GM12875 (cell line): ENCODE measurements at regions not wholly inside any gene's neighbourhood (a gene's known extent, or its start where the extent isn't known, plus 50 kb on each side); places are given as distances from the start of the nearest gene placed in this dataset.

Experiments used
- H3K4me3 ChIP-seq: one replicate; pipeline ENCODE4 v1.5.1; 2011; ENCODE audit warnings: low read depth, low read length, control low read depth
- TF ChIP-seq, protein P1 (sequence below): IDR thresholded peaks from 2 replicates; pipeline ENCODE4 v1.5.1; 2011; ENCODE audit warnings: low read depth, mild to moderate bottlenecking, control low read depth, inconsistent platforms, low read length, moderate library complexity, borderline replicate concordance; ENCODE audit not compliant: insufficient read depth

DNA sequence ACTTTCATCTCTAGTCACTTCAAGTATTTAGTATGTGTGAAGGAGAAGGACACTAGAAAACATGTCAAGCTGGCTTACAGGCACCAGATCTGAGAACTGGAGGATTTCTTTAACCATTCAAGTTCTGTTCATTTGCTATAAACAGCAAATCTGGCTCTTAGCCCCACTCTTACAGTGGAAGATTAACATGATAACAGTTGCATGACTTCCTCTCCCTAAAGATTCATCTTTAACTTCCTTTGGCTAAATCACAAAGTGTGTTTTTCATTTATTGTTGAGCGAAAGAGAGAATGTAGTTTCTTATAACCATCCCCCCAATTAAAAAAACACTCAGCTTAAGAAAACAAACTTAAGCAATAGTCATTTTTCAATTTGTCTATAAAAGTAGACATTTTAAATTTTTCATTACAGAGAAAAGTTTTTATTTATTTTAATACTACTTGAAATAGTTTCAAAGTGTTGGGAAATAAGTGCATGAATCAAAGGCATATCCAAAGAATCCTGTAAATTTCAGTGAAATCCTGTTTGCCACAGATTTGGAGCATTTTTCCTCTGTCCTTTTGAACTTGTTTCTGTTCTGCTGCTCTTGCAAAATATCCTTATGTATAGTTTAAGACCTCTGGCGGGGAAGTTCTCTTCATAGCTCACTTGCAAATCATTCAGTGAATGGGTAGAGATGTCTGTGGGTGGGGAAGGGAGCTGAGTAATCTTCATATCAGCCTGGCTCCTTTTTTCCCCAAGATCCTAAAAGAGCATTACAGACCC, 241.0 kb upstream of the RBBP8 start:
- H3K4me3 ChIP-seq, result no peak overlapping the region
- TF ChIP-seq, protein P1, sequence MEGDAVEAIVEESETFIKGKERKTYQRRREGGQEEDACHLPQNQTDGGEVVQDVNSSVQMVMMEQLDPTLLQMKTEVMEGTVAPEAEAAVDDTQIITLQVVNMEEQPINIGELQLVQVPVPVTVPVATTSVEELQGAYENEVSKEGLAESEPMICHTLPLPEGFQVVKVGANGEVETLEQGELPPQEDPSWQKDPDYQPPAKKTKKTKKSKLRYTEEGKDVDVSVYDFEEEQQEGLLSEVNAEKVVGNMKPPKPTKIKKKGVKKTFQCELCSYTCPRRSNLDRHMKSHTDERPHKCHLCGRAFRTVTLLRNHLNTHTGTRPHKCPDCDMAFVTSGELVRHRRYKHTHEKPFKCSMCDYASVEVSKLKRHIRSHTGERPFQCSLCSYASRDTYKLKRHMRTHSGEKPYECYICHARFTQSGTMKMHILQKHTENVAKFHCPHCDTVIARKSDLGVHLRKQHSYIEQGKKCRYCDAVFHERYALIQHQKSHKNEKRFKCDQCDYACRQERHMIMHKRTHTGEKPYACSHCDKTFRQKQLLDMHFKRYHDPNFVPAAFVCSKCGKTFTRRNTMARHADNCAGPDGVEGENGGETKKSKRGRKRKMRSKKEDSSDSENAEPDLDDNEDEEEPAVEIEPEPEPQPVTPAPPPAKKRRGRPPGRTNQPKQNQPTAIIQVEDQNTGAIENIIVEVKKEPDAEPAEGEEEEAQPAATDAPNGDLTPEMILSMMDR, result no peak

DNA sequence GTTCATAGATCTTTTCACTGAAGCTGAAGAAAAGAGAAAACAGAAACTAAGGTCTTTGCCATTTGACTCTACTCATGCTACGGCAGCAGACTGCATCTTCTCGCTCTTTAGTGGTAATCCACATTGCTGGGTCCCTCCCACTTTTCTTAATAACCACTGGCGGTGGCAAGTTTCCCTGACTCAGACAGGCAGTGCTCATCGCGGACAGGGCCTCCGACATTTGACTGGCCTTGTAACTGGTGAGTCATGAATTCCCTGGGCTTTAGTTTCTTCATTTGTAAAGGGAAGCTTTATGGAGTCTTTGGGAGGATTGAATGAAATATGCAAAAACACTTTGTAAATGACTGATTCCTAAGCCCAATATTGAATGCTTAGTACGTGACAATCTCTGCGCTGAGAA, 238.2 kb upstream of the RBBP8 start:
- no peak overlapping the region for H3K4me3 ChIP-seq
- TF ChIP-seq, protein P1, result no peak

DNA sequence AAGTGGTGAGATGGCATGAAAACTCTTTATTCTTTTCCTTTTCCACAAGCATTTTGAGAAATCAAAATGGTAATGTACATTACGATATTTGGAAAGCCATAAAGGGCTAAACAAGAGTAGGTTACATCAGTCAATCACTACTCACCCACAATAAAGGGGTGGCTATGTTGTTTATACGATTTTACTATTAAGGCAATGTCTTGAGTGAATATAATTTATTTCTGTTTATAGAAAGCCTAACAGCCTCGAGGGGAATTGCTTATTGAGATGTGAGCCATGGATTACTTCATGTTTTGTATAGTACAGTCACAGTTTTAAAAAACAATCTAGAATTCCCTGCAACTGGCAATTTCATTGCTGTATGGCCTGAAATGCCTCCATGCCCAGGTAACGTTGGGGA, 237.5 kb upstream of the RBBP8 start:
- H3K4me3 ChIP-seq, result no peak overlapping the region
- TF ChIP-seq, protein P1, result no peak

DNA sequence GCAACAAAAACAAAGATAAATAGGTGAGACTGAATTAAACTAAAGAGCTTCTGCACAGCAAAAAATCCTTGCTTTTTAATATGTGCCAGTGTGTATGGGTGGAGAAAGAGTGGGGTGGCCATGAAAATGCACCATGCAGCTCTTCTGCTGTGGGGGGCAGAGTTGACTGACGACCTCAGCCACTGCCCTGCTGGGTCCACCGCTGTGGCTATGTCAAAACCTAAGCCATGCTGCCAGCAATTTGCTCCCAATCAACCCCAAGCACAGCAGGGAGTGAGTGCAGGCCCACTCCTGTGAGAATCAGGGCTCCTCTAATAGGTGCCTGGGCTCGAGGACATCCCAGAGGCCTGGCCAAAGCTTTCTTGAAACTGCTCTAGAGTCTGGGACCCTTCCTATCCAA, 235.6 kb upstream of the RBBP8 start:
- no peak overlapping the region for H3K4me3 ChIP-seq
- TF ChIP-seq, protein P1, result no peak

DNA sequence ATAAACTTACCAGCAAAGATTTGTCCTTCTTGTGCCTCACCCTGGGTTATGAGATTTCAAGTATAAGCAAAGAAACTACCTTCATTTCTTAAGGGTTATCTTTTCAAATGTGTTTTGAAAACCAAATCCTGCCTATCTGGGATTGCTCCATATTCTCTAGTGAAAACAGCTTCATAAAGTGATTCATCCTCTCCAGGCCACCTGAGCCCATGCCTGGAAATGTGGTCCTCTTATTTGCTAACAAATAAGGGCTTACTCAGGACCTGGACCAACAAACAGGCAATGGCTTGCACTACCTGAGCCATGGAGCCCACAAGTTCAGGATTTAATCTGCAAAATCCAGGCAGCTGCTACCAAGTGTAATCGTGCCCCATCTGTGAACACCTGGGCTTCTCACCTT, 234.4 kb upstream of the RBBP8 start:
- H3K4me3 ChIP-seq, result no peak overlapping the region
- TF ChIP-seq, protein P1, result no peak

DNA sequence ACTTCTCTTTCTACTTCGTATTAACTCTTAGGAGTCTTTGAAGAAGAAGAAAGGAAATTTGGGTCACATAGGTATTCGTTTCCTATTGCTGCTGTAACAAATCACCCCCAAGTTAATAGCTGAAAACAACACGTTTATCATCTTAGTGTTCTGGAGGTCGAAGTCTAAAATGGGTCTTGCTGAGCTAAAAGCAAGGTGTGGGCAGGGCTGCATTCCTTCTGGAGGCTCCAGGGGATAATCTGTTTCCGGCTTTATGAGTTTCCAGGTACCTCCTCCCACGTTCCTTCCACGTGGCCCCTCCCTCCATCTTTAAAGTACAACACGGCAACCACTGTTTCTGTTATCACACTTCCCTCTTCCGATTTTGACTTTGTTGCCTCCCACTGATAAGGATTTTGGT, 233.5 kb upstream of the RBBP8 start:
- H3K4me3 ChIP-seq, result no peak overlapping the region
- TF ChIP-seq, protein P1, result no peak

DNA sequence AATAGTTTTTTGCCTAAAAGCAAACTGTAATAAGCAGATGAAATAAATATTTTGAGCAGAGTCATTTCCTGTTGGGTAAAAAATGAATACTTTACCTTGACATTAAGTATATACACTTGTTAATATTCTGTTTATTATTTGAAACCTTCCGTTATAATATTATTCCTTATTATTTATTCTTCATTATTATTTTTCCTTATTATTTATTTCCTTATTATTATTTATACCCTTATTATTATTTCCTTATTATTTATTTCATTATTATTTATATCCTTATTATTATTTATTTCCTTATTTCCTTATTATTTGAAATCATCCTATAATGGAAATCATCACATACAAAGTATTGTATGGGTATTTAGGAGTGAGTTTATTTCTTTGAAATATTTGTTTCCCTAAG, 232.2 kb upstream of the RBBP8 start:
- TF ChIP-seq, protein P1, result no peak
- H3K4me3 ChIP-seq, result no peak overlapping the region
